GM12872 (cell line): ENCODE measurements at regions not wholly inside any gene's neighbourhood (a gene's known extent, or its start where the extent isn't known, plus 50 kb on each side); places are given as distances from the start of the nearest gene placed in this dataset.

Experiments
- CTCF ChIP-seq: IDR thresholded peaks from 3 replicates; pipeline ENCODE4 v1.5.1; 2011; ENCODE audit warnings: low read depth, mild to moderate bottlenecking, low read length, moderate library complexity; ENCODE audit not compliant: insufficient read depth

- no peak for TF ChIP-seq CTCF
These were observed 321.8 kb upstream of the TMTC1 start for GRCh38 chr12:30105505-30105904.

GRCh38 chr12:30104971-30105370 lies 321.2 kb upstream of the TMTC1 start:
- TF ChIP-seq CTCF, result no peak

- no peak for TF ChIP-seq CTCF
These were observed 317.0 kb upstream of the TMTC1 start for GRCh38 chr12:30100741-30101140.

- no peak for TF ChIP-seq CTCF
These were observed 314.9 kb upstream of the TMTC1 start for GRCh38 chr12:30098677-30099076.

- TF ChIP-seq CTCF, result no peak
These were observed 311.8 kb upstream of the TMTC1 start for GRCh38 chr12:30095511-30095910.

- TF ChIP-seq CTCF, result no peak
These were observed 309.4 kb upstream of the TMTC1 start for GRCh38 chr12:30092983-30093617.

GRCh38 chr12:30090258-30090657 lies 306.5 kb upstream of the TMTC1 start:
- TF ChIP-seq CTCF, result no peak
